Suprapubic skin (tissue), 4 donors: ENCODE measurements at regions not wholly inside any gene's neighbourhood (a gene's known extent, or its start where the extent isn't known, plus 50 kb on each side); places are given as distances from the start of the nearest gene placed in this dataset.
A peak's percentile ranks its signal among the peaks of the same experiment; 100 is the strongest.

Experiments used
- DNase-seq, 2 donors: peaks; one replicate each; pipeline ENCODE4 v3.0.0-alpha.2; 2019; ENCODE audit warnings: low spot score in 2 of 2
- H3K27ac ChIP-seq: fragments of 200-600 bp; sonication (generic); one replicate; pipeline ENCODE4 v1.5.1; 2019
- H3K27me3 ChIP-seq: fragments of 200-600 bp; sonication (generic); one replicate; pipeline ENCODE4 v1.5.1; 2019
- H3K36me3 ChIP-seq: fragments of 200-600 bp; sonication (generic); one replicate; pipeline ENCODE4 v1.5.1; 2019
- H3K4me1 ChIP-seq: fragments of 200-600 bp; sonication (generic); one replicate; pipeline ENCODE4 v1.5.1; 2019
- H3K4me3 ChIP-seq: fragments of 200-600 bp; sonication (generic); one replicate; pipeline ENCODE4 v1.5.1; 2019; ENCODE audit warnings: mild to moderate bottlenecking
- H3K9me3 ChIP-seq: fragments of 200-600 bp; sonication (generic); one replicate; pipeline ENCODE4 v1.5.1; 2019
- CTCF ChIP-seq, 2 donors: fragments of 200-600 bp in 1 of 2; fragments of 450-650 bp in 1 of 2; sonication (generic) in 1 of 2; IDR thresholded peaks; one replicate each; pipeline ENCODE4 v1.5.1; 2016 to 2019; ENCODE audit warnings: antibody characterized with exemption in 2 of 2, mild to moderate bottlenecking in 1 of 2, moderate library complexity in 1 of 2
- EP300 ChIP-seq: sonication (generic); formaldehyde crosslinking; IDR thresholded peaks from one replicate; pipeline ENCODE4 v1.6.1; 2017; ENCODE audit warnings: antibody characterized with exemption
- POLR2A ChIP-seq, 2 donors: fragments of 450-650 bp; IDR thresholded peaks; one replicate each; pipeline ENCODE4 v1.6.1; 2017; ENCODE audit warnings: antibody characterized with exemption in 2 of 2, mild to moderate bottlenecking in 2 of 2, moderate library complexity in 2 of 2
- POLR2AphosphoS5 ChIP-seq, 3 donors: sonication (generic); formaldehyde crosslinking; IDR thresholded peaks; one replicate each; pipeline ENCODE4 v1.6.1; 2017; ENCODE audit warnings: antibody characterized with exemption in 3 of 3
- WGBS: methylation state at CpG from one replicate; pipeline ENCODE4 v1.1.5; 2018; 5-methylcytosine and 5-hydroxymethylcytosine counted together

DNA sequence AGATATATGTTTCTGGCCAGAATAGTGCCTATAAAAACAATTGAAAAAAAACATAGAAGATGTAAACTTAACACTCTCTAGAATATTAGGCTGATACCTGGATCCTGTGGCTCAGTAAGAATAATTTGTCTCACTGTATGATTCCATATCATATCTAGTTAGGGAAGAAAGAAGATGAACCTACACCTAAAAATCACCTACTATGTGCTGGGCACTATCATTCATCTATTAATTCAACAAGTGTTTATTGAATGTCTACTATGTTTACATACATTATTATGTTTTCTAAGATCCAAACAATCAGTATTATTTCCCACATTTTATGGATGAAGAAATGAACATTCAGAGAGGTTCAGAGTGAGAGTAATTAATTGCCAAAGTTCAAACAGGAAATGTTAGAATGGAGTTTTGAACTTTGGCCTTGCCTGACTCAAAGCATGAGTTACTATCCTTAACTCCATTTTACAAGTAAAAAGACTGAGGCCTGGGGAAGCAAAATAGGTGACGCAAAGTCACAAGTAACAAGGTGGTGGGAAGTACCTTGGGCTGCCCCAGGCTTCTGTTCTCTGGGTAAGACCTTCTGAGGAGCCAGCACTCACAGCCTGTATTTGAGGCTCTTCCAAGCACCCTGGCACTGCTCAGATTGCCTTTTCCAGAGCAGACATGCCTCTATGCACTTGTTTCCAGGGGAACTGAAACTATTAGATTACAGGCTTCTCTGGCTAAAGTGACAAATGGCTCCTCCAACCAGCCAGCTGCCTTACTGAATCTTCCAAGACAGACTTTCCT is 111.1 kb upstream of the ACSL4 start:
- H3K27me3 ChIP-seq: no peaks in the 10 kb centered on the region
- 68% methylated on average over 1 of the region's 1 CpG for WGBS
- TF ChIP-seq CTCF (IDR thresholded peaks at IDR 0.05) (no peak), POLR2A (IDR thresholded peaks at IDR 0.05) (no peak), EP300 (no peak), POLR2AphosphoS5 (IDR thresholded peaks at IDR 0.05) (no peak)
- H3K4me1 ChIP-seq: peaks cover 5% of the 10 kb centered on the region
- H3K4me3 ChIP-seq: no peak overlapping the region
- H3K9me3 ChIP-seq: no peaks in the 10 kb centered on the region
- DNase-seq: no peak
- no peak overlapping the region for H3K27ac ChIP-seq
- H3K36me3 ChIP-seq: no peaks in the 10 kb centered on the region

DNA sequence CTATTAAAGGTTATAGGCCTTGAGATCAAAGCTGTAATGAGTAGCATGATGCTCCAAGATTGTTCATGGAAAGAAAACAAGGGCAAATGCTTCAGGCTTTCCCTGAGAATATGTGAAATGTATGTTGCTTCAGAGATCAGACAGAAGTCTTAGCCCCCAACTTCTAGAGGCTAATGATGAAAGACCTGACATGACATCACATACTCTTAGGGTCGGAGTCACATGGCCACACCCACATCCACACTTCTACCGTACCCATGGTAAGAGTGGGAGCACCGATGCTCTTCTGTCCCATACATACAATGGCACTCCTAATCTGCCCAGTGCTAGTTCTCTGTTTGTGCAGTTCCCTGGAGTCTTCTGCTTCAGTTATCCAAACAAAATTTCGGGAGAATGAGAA is 111.9 kb upstream of the ACSL4 start:
- 80% methylated on average over 4 of the region's 4 CpGs for WGBS
- H3K4me1 ChIP-seq: peaks cover 4% of the 10 kb centered on the region
- TF ChIP-seq EP300 (no peak), POLR2AphosphoS5 (IDR thresholded peaks at IDR 0.05) (no peak), POLR2A (IDR thresholded peaks at IDR 0.05) (no peak), CTCF (IDR thresholded peaks at IDR 0.05) (no peak)
- H3K36me3 ChIP-seq: no peaks in the 10 kb centered on the region
- H3K4me3 ChIP-seq: no peak overlapping the region
- H3K27me3 ChIP-seq: no peaks in the 10 kb centered on the region
- no peak for DNase-seq
- H3K27ac ChIP-seq: no peak overlapping the region
- no peaks in the 10 kb centered on the region for H3K9me3 ChIP-seq

- Histone ChIP-seq H3K4me3 (no peak overlapping the region), H3K36me3 (no peaks in the 10 kb centered on the region), H3K4me1 (no peaks in the 10 kb centered on the region), H3K27ac (no peak overlapping the region), H3K9me3 (no peaks in the 10 kb centered on the region), H3K27me3 (no peaks in the 10 kb centered on the region)
- no peak for DNase-seq
- TF ChIP-seq POLR2A (IDR thresholded peaks at IDR 0.05) (no peak), CTCF (IDR thresholded peaks at IDR 0.05) (no peak), POLR2AphosphoS5 (IDR thresholded peaks at IDR 0.05) (no peak)
- 85% methylated on average over 4 of the region's 4 CpGs for WGBS
These were observed 112.9 kb upstream of the ACSL4 start for GRCh38 chrX:109845996-109846395.

DNA sequence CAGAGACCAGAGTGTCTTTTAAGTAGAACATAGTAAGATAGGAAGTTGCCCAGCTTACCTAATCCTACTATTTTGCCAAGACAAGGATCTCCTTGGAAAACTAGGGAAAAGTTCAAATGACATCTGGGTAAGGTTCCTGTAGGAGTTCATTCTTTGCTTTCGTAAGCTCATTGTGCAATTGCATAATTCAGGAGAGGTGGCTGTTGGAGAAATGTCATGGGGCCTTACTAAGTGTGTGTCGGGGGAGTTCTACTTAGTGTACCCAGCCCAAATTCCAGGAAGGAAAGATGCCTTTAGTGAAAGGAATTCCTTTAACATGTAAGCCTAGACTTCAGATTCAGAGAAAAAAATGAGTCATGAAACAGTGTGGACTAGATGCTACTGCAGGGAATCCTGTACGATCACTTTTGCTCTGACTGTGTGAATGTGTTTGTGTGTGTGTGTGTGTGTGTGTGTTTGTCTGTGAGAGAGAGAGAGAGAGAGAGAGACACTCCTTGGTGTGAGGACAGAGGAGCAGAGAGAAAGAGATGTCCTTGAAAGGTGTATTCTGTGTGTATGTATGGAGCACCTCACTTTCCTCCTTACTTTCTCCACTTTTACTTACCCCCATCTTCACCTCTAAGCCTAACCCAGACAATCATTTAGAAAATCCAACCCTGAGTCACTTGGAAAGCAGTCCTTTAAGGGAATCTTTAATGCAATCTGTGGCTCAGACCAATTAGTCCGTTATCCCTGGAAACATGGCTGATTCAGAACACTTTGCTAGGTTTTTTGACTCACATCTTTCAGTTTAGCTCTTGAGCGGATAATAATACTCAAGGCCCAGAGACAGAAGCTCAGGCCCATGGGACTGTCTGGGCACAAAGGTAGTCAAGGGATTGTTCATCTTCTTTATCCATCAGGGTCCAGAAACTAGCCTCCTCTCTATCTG is 114.5 kb upstream of the ACSL4 start:
- WGBS: 58% methylated on average over 5 of the region's 5 CpGs
- TF ChIP-seq CTCF (IDR thresholded peaks at IDR 0.05) (no peak), POLR2AphosphoS5 (IDR thresholded peaks at IDR 0.05) (peak in 1 of 3 donors; percentile 31)
- H3K27me3 ChIP-seq: no peaks in the 10 kb centered on the region
- H3K36me3 ChIP-seq: no peaks in the 10 kb centered on the region
- no peaks in the 10 kb centered on the region for H3K9me3 ChIP-seq
- DNase-seq: no peak
- H3K4me3 ChIP-seq: no peak overlapping the region
- H3K27ac ChIP-seq: no peak overlapping the region
- no peaks in the 10 kb centered on the region for H3K4me1 ChIP-seq

DNA sequence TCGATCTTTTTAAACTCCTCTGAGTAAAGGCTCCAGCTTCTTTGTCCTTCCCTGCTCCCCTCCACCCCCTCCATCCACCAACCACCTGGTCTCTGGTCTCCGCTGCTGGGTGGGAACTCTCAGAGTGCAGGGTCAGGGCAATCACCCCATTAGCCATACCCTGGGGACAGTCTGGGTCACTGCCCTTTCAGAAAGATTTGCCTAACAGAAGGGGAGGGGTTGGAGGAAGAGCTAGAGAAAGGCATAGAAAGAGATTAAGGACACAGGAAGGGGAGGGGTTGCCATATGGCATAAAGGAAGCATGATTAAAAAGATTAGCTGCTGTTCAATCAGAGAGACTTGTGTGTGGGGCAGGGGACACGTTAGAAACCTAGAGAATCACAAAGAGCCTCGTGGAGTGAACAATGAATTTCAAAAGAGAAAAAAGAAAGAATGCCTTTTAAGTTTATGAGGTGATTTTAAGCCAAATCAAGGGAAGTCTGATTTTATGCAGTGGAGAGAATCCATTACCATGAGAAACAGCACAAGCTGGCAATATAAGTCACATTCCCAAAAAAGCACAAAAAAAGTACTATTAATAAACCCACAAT is 115.5 kb upstream of the ACSL4 start:
- TF ChIP-seq POLR2A (IDR thresholded peaks at IDR 0.05) (no peak), CTCF (IDR thresholded peaks at IDR 0.05) (no peak), POLR2AphosphoS5 (IDR thresholded peaks at IDR 0.05) (no peak), EP300 (no peak)
- no peak overlapping the region for H3K27ac ChIP-seq
- DNase-seq: no peak
- WGBS: 33% methylated on average over 4 of the region's 4 CpGs
- no peak overlapping the region for H3K4me3 ChIP-seq
- no peaks in the 10 kb centered on the region for H3K4me1 ChIP-seq
- H3K27me3 ChIP-seq: no peaks in the 10 kb centered on the region
- no peaks in the 10 kb centered on the region for H3K9me3 ChIP-seq
- no peaks in the 10 kb centered on the region for H3K36me3 ChIP-seq
